Naive thymus-derived CD4-positive, alpha-beta T cell (primary cell): ENCODE measurements at regions not wholly inside any gene's neighbourhood (a gene's known extent, or its start where the extent isn't known, plus 50 kb on each side); places are given as distances from the start of the nearest gene placed in this dataset.

Experiments
- ATAC-seq: fragments of 150-1000 bp; cut with Tn5 transposase; 2 replicates; pipeline ENCODE4 v1.10.0; 2021; ENCODE audit warnings: mild to moderate bottlenecking, moderate library complexity
- CTCF ChIA-PET: fragments of 350-600 bp; sonication (Branson Sonifier 250); formaldehyde crosslinking; loops from one replicate; lab custom pipeline; 2021; ENCODE audit warnings: antibody characterized with exemption; lab: Charles Lee
- POLR2A ChIA-PET: fragments of 350-600 bp; sonication (Branson Sonifier 250); formaldehyde crosslinking; loops from one replicate; lab custom pipeline; 2021; ENCODE audit warnings: antibody characterized with exemption, inconsistent platforms; lab: Charles Lee
- DNase-seq, 9 donors: peaks; one replicate each; pipeline versions ENCODE4 v3.0.0 to v3.0.0-alpha.2; 2020 to 2022; ENCODE audit warnings: mixed read lengths in 1 of 9
- H3K27ac ChIP-seq: one replicate; pipeline ENCODE4 v1.7.0; 2013; ENCODE audit warnings: mild to moderate bottlenecking, low read depth, low read length, moderate library complexity
- H3K27me3 ChIP-seq, 2 donors: one replicate each; pipeline ENCODE4 v1.7.0; 2013; ENCODE audit warnings: low read length in 2 of 2, mild to moderate bottlenecking in 2 of 2, moderate library complexity in 2 of 2; ENCODE audit not compliant: control insufficient read depth in 2 of 2, insufficient read depth in 2 of 2
- H3K36me3 ChIP-seq, 3 experiments: 1 replicate in 2 of 3; 2 replicates in 1 of 3; pipeline ENCODE4 v1.7.0; 2013; ENCODE audit warnings: low read length in 3 of 3, mild to moderate bottlenecking in 3 of 3, moderate library complexity in 1 of 3; ENCODE audit not compliant: insufficient read depth in 3 of 3, control insufficient read depth in 2 of 3
- H3K4me1 ChIP-seq, 2 donors: one replicate each; pipeline ENCODE4 v1.7.0; 2013; ENCODE audit warnings: low read length in 2 of 2, mild to moderate bottlenecking in 2 of 2, moderate library complexity in 1 of 2; ENCODE audit not compliant: control insufficient read depth in 2 of 2, insufficient read depth in 2 of 2
- H3K4me3 ChIP-seq: 2 replicates; pipeline ENCODE4 v1.7.0; 2013; ENCODE audit warnings: mild to moderate bottlenecking, low read length
- H3K9me3 ChIP-seq, 3 experiments: 1 replicate in 2 of 3; 2 replicates in 1 of 3; pipeline ENCODE4 v1.7.0; 2013; ENCODE audit warnings: low read length in 3 of 3; ENCODE audit not compliant: control insufficient read depth in 2 of 3
- H3K27ac Mint-ChIP-seq, 9 donors: one replicate each; pipeline ENCODE4 v1.8.0; 2020 to 2022; ENCODE audit warnings: mixed read lengths in 9 of 9, mild to moderate bottlenecking in 8 of 9, moderate library complexity in 5 of 9, inconsistent platforms in 2 of 9
- H3K27me3 Mint-ChIP-seq, 5 donors: one replicate each; pipeline ENCODE4 v1.8.0; 2021 to 2022; ENCODE audit warnings: mixed read lengths in 5 of 5, mild to moderate bottlenecking in 1 of 5
- H3K36me3 Mint-ChIP-seq, 5 donors: one replicate each; pipeline ENCODE4 v1.8.0; 2020 to 2022; ENCODE audit warnings: mixed read lengths in 5 of 5, mild to moderate bottlenecking in 3 of 5, inconsistent platforms in 1 of 5
- H3K4me1 Mint-ChIP-seq, 7 donors: one replicate each; pipeline ENCODE4 v1.8.0; 2020 to 2022; ENCODE audit warnings: mixed read lengths in 7 of 7, mild to moderate bottlenecking in 3 of 7, inconsistent platforms in 1 of 7
- H3K4me3 Mint-ChIP-seq, 10 donors: one replicate each; pipeline ENCODE4 v1.8.0; 2020 to 2022; ENCODE audit warnings: mild to moderate bottlenecking in 10 of 10, mixed read lengths in 10 of 10, moderate library complexity in 6 of 10, inconsistent platforms in 2 of 10
- H3K9me3 Mint-ChIP-seq, 11 donors: one replicate each; pipeline ENCODE4 v1.8.0; 2020 to 2022; ENCODE audit warnings: mixed read lengths in 11 of 11, mild to moderate bottlenecking in 4 of 11, inconsistent platforms in 1 of 11, moderate library complexity in 1 of 11
- intact Hi-C, 2 donors: fragments of 100-400 bp; cut with micrococcal nuclease; formaldehyde crosslinking; loops; one replicate each; pipeline ENCODE4 v1.15.1; 2023

- H3K4me3 Mint-ChIP-seq = no peak overlapping the region
- Histone ChIP-seq H3K4me1 (no peaks in the 10 kb centered on the region), H3K36me3 (no peaks in the 10 kb centered on the region), H3K4me3 (no peak overlapping the region), H3K27ac (no peak overlapping the region), H3K9me3 (no peaks in the 10 kb centered on the region), H3K27me3 (no peaks in the 10 kb centered on the region)
- no peaks in the 10 kb centered on the region for H3K4me1 Mint-ChIP-seq
- DNase-seq (no peak), ATAC-seq (no peak)
- no peaks in the 10 kb centered on the region for H3K9me3 Mint-ChIP-seq
- ChIA-PET CTCF (interaction anchor here (0.7 kb wide), 1 partner anchor 172 kb away, joined by 3 read pairs; no protein-coding TSS in a partner anchor), POLR2A (no interaction called here)
- intact Hi-C loops = no loop called here
- no peak overlapping the region for H3K27ac Mint-ChIP-seq
- H3K36me3 Mint-ChIP-seq = no peaks in the 10 kb centered on the region
- peaks cover 0 to 59% (median 0%) of the 10 kb centered on the region in 5 donors for H3K27me3 Mint-ChIP-seq
These were observed 136.9 kb downstream of the SLC38A1 start for GRCh38 chr12:46131732-46132469.

GRCh38 chr12:46127656-46128055 is 137.3 kb upstream of the SCAF11 start:
- H3K27ac ChIP-seq = no peak overlapping the region
- Mint-ChIP-seq H3K36me3 (no peaks in the 10 kb centered on the region), H3K4me1 (peaks cover 3 to 7% (median 6%) of the 10 kb centered on the region in 7 donors), H3K27ac (no peak overlapping the region), H3K4me3 (no peak overlapping the region), H3K27me3 (peaks cover 0 to 45% (median 0%) of the 10 kb centered on the region in 5 donors), H3K9me3 (peaks cover 0 to 2% (median 0%) of the 10 kb centered on the region in 11 donors)
- H3K27me3 ChIP-seq = no peaks in the 10 kb centered on the region
- ATAC-seq (no peak), DNase-seq (no peak)
- ChIA-PET POLR2A (interaction anchor here (0.5 kb wide), 1 partner anchor 70 kb away, joined by 3 read pairs; no protein-coding TSS in a partner anchor), CTCF (interaction anchor here (1.1 kb wide), 1 partner anchor 176 kb away, joined by 5 read pairs; no protein-coding TSS in a partner anchor)
- H3K4me1 ChIP-seq = peaks cover 0 to 3% of the 10 kb centered on the region in 2 donors
- H3K9me3 ChIP-seq = no peaks in the 10 kb centered on the region
- H3K4me3 ChIP-seq = no peak overlapping the region
- intact Hi-C loops = no loop called here
- H3K36me3 ChIP-seq = no peaks in the 10 kb centered on the region

- POLR2A ChIA-PET = interaction anchor here (0.6 kb wide), 1 partner anchor 84 kb away, joined by 3 read pairs; no protein-coding TSS in a partner anchor
- H3K4me1 ChIP-seq = peaks cover 0 to 3% of the 10 kb centered on the region in 2 donors
- H3K4me1 Mint-ChIP-seq = peaks cover 3 to 7% (median 6%) of the 10 kb centered on the region in 7 donors
- H3K27ac Mint-ChIP-seq = no peak overlapping the region
- ATAC-seq (no peak), DNase-seq (no peak)
- H3K27me3 ChIP-seq = no peaks in the 10 kb centered on the region
- no peaks in the 10 kb centered on the region for H3K36me3 ChIP-seq
- H3K4me3 Mint-ChIP-seq = no peak overlapping the region
- peaks cover 0 to 47% (median 0%) of the 10 kb centered on the region in 5 donors for H3K27me3 Mint-ChIP-seq
- H3K4me3 ChIP-seq = no peak overlapping the region
- H3K36me3 Mint-ChIP-seq = no peaks in the 10 kb centered on the region
- H3K27ac ChIP-seq = no peak overlapping the region
- CTCF ChIA-PET = interaction anchor here (1.0 to 4.0 kb wide), 13 partner anchors 9 to 898 kb away, joined by 3 to 70 read pairs (median 5); no protein-coding TSS in a partner anchor
- no peaks in the 10 kb centered on the region for H3K9me3 ChIP-seq
- H3K9me3 Mint-ChIP-seq = peaks cover 0 to 2% (median 0%) of the 10 kb centered on the region in 11 donors
- intact Hi-C loops = no loop called here
These were observed 135.8 kb upstream of the SCAF11 start for GRCh38 chr12:46126050-46126727.

GRCh38 chr12:46124848-46125619 is 134.7 kb upstream of the SCAF11 start:
- H3K4me1 ChIP-seq = peaks cover 0 to 3% of the 10 kb centered on the region in 2 donors
- intact Hi-C loops = loop anchor here (1.0 to 2.0 kb wide), 8 partner anchors 135 to 896 kb away; partner anchors contain the start of gene SCAF11 (in 2 of the 2)
- DNase-seq = peak in 7 of 9 donors; percentile 45 to 68 (median 57)
- H3K9me3 ChIP-seq = no peaks in the 10 kb centered on the region
- ATAC-seq = peak; percentile 99
- peak overlapping the region in 9 of 10 donors; percentile 50 to 81 (median 67) for H3K4me3 Mint-ChIP-seq
- H3K4me1 Mint-ChIP-seq = peaks cover 3 to 7% (median 6%) of the 10 kb centered on the region in 7 donors
- no peaks in the 10 kb centered on the region for H3K36me3 ChIP-seq
- H3K4me3 ChIP-seq = no peak overlapping the region
- no peaks in the 10 kb centered on the region for H3K36me3 Mint-ChIP-seq
- peaks cover 0 to 45% (median 0%) of the 10 kb centered on the region in 5 donors for H3K27me3 Mint-ChIP-seq
- ChIA-PET POLR2A (interaction anchor here (0.7 to 1.8 kb wide), 6 partner anchors 134 to 896 kb away, joined by 3 to 5 read pairs (median 3); partner anchors contain the start of gene SLC38A1), CTCF (interaction anchor here (0.5 to 4.0 kb wide), 36 partner anchors 9 to 1560 kb away, joined by 3 to 70 read pairs (median 4); no protein-coding TSS in a partner anchor)
- H3K27me3 ChIP-seq = no peaks in the 10 kb centered on the region
- no peak overlapping the region for H3K27ac ChIP-seq
- peaks cover 0 to 2% (median 0%) of the 10 kb centered on the region in 11 donors for H3K9me3 Mint-ChIP-seq
- peak overlapping the region; percentile 40 to 93 (median 85) for H3K27ac Mint-ChIP-seq

- POLR2A ChIA-PET = interaction anchor here (0.7 to 1.8 kb wide), 6 partner anchors 133 to 897 kb away, joined by 3 to 5 read pairs (median 3); partner anchors contain the start of gene SLC38A1
- no peaks in the 10 kb centered on the region for H3K36me3 ChIP-seq
- CTCF ChIA-PET = interaction anchor here (0.5 to 4.0 kb wide), 32 partner anchors 8 to 1580 kb away, joined by 3 to 70 read pairs (median 4); no protein-coding TSS in a partner anchor
- Mint-ChIP-seq H3K27ac (no peak overlapping the region), H3K4me1 (peaks cover 3 to 7% (median 6%) of the 10 kb centered on the region in 7 donors), H3K9me3 (peaks cover 0 to 2% (median 0%) of the 10 kb centered on the region in 11 donors), H3K36me3 (no peaks in the 10 kb centered on the region), H3K27me3 (peaks cover 0 to 44% (median 0%) of the 10 kb centered on the region in 5 donors), H3K4me3 (no peak overlapping the region)
- intact Hi-C loops = loop anchor here in 1 of 2 donors (1.0 to 2.0 kb wide), 2 partner anchors 179 to 553 kb away; no protein-coding TSS in a partner anchor
- H3K27ac ChIP-seq = no peak overlapping the region
- H3K9me3 ChIP-seq = no peaks in the 10 kb centered on the region
- no peak overlapping the region for H3K4me3 ChIP-seq
- no peaks in the 10 kb centered on the region for H3K27me3 ChIP-seq
- peaks cover 0 to 3% of the 10 kb centered on the region in 2 donors for H3K4me1 ChIP-seq
- no peak for DNase-seq
- no peak for ATAC-seq
These were observed 133.9 kb upstream of the SCAF11 start for GRCh38 chr12:46124132-46124847.
